ENCODE measurements at regions not wholly inside any gene's neighbourhood (a gene's known extent, or its start where the extent isn't known, plus 50 kb on each side); places are given as distances from the start of the nearest gene placed in this dataset.

GRCh38 chr6:91181416-91181815 lies 594.5 kb upstream of the MAP3K7 start:
- Histone ChIP-seq H3K4me3 (ENCODE audit: low read length in 2 of 2) (no peak overlapping the region), H3K4me1 (ENCODE audit: control insufficient read depth, insufficient read depth, low read length) (no peaks in the 10 kb centered on the region), H3K27me3 (ENCODE audit: control insufficient read depth in 1 of 2, insufficient read depth in 2 of 2, low read length in 2 of 2) (no peaks in the 10 kb centered on the region), H3K36me3 (ENCODE audit: control insufficient read depth in 2 of 2, insufficient read depth in 2 of 2, low read length in 2 of 2) (no peaks in the 10 kb centered on the region), H3K9me3 (ENCODE audit: control insufficient read depth in 2 of 2, low read length in 2 of 2) (no peaks in the 10 kb centered on the region), H3K9ac (ENCODE audit: low read length in 2 of 2) (no peak overlapping the region), H3K27ac (ENCODE audit: low read length) (no peak overlapping the region)

- Histone ChIP-seq H3K9ac (ENCODE audit: low read length in 2 of 2) (no peak overlapping the region), H3K9me3 (ENCODE audit: control insufficient read depth in 2 of 2, low read length in 2 of 2) (no peaks in the 10 kb centered on the region), H3K27ac (ENCODE audit: low read length) (no peak overlapping the region), H3K4me1 (ENCODE audit: control insufficient read depth, insufficient read depth, low read length) (no peaks in the 10 kb centered on the region), H3K27me3 (ENCODE audit: control insufficient read depth in 1 of 2, insufficient read depth in 2 of 2, low read length in 2 of 2) (no peaks in the 10 kb centered on the region), H3K36me3 (ENCODE audit: control insufficient read depth in 2 of 2, insufficient read depth in 2 of 2, low read length in 2 of 2) (no peaks in the 10 kb centered on the region), H3K4me3 (ENCODE audit: low read length in 2 of 2) (no peak overlapping the region)
Measured at GRCh38 chr6:91173651-91174050, 586.8 kb upstream of the MAP3K7 start.

- Histone ChIP-seq H3K4me1 (ENCODE audit: control insufficient read depth, insufficient read depth, low read length) (no peaks in the 10 kb centered on the region), H3K9me3 (ENCODE audit: control insufficient read depth in 2 of 2, low read length in 2 of 2) (no peaks in the 10 kb centered on the region), H3K27ac (ENCODE audit: low read length) (no peak overlapping the region), H3K36me3 (ENCODE audit: control insufficient read depth in 2 of 2, insufficient read depth in 2 of 2, low read length in 2 of 2) (no peaks in the 10 kb centered on the region), H3K27me3 (ENCODE audit: control insufficient read depth in 1 of 2, insufficient read depth in 2 of 2, low read length in 2 of 2) (no peaks in the 10 kb centered on the region), H3K9ac (ENCODE audit: low read length in 2 of 2) (no peak overlapping the region), H3K4me3 (ENCODE audit: low read length in 2 of 2) (no peak overlapping the region)
Measured at GRCh38 chr6:91173186-91173585, 586.3 kb upstream of the MAP3K7 start.

GRCh38 chr6:91171754-91172462 lies 585.0 kb upstream of the MAP3K7 start:
- Histone ChIP-seq H3K27me3 (ENCODE audit: control insufficient read depth in 1 of 2, insufficient read depth in 2 of 2, low read length in 2 of 2) (no peaks in the 10 kb centered on the region), H3K36me3 (ENCODE audit: control insufficient read depth in 2 of 2, insufficient read depth in 2 of 2, low read length in 2 of 2) (no peaks in the 10 kb centered on the region), H3K9me3 (ENCODE audit: control insufficient read depth in 2 of 2, low read length in 2 of 2) (no peaks in the 10 kb centered on the region), H3K4me3 (ENCODE audit: low read length in 2 of 2) (no peak overlapping the region), H3K4me1 (ENCODE audit: control insufficient read depth, insufficient read depth, low read length) (no peaks in the 10 kb centered on the region), H3K27ac (ENCODE audit: low read length) (no peak overlapping the region), H3K9ac (ENCODE audit: low read length in 2 of 2) (no peak overlapping the region)

GRCh38 chr6:91167846-91168245 lies 581.0 kb upstream of the MAP3K7 start:
- Histone ChIP-seq H3K27ac (ENCODE audit: low read length) (no peak overlapping the region), H3K27me3 (ENCODE audit: control insufficient read depth in 1 of 2, insufficient read depth in 2 of 2, low read length in 2 of 2) (no peaks in the 10 kb centered on the region), H3K4me1 (ENCODE audit: control insufficient read depth, insufficient read depth, low read length) (no peaks in the 10 kb centered on the region), H3K9me3 (ENCODE audit: control insufficient read depth in 2 of 2, low read length in 2 of 2) (no peaks in the 10 kb centered on the region), H3K36me3 (ENCODE audit: control insufficient read depth in 2 of 2, insufficient read depth in 2 of 2, low read length in 2 of 2) (no peaks in the 10 kb centered on the region), H3K9ac (ENCODE audit: low read length in 2 of 2) (no peak overlapping the region), H3K4me3 (ENCODE audit: low read length in 2 of 2) (no peak overlapping the region)

- Histone ChIP-seq H3K4me1 (ENCODE audit: control insufficient read depth, insufficient read depth, low read length) (no peaks in the 10 kb centered on the region), H3K9ac (ENCODE audit: low read length in 2 of 2) (no peak overlapping the region), H3K27ac (ENCODE audit: low read length) (no peak overlapping the region), H3K4me3 (ENCODE audit: low read length in 2 of 2) (no peak overlapping the region), H3K9me3 (ENCODE audit: control insufficient read depth in 2 of 2, low read length in 2 of 2) (no peaks in the 10 kb centered on the region), H3K36me3 (ENCODE audit: control insufficient read depth in 2 of 2, insufficient read depth in 2 of 2, low read length in 2 of 2) (no peaks in the 10 kb centered on the region), H3K27me3 (ENCODE audit: control insufficient read depth in 1 of 2, insufficient read depth in 2 of 2, low read length in 2 of 2) (no peaks in the 10 kb centered on the region)
Measured at GRCh38 chr6:91166271-91167046, 579.6 kb upstream of the MAP3K7 start.

- H3K4me1 ChIP-seq (ENCODE audit: control insufficient read depth, insufficient read depth, low read length): no peaks in the 10 kb centered on the region
- H3K27ac ChIP-seq (ENCODE audit: low read length): no peak overlapping the region
- no peaks in the 10 kb centered on the region for H3K27me3 ChIP-seq (ENCODE audit: control insufficient read depth in 1 of 2, insufficient read depth in 2 of 2, low read length in 2 of 2)
- H3K9ac ChIP-seq (ENCODE audit: low read length in 2 of 2): no peak overlapping the region
- no peaks in the 10 kb centered on the region for H3K36me3 ChIP-seq (ENCODE audit: control insufficient read depth in 2 of 2, insufficient read depth in 2 of 2, low read length in 2 of 2)
- no peaks in the 10 kb centered on the region for H3K9me3 ChIP-seq (ENCODE audit: control insufficient read depth in 2 of 2, low read length in 2 of 2)
- no peak overlapping the region for H3K4me3 ChIP-seq (ENCODE audit: low read length in 2 of 2)
Measured at GRCh38 chr6:91164105-91164504, 577.2 kb upstream of the MAP3K7 start.

GRCh38 chr6:91161246-91161645 lies 574.4 kb upstream of the MAP3K7 start:
- Histone ChIP-seq H3K27ac (ENCODE audit: low read length) (no peak overlapping the region), H3K27me3 (ENCODE audit: control insufficient read depth in 1 of 2, insufficient read depth in 2 of 2, low read length in 2 of 2) (no peaks in the 10 kb centered on the region), H3K9ac (ENCODE audit: low read length in 2 of 2) (no peak overlapping the region), H3K36me3 (ENCODE audit: control insufficient read depth in 2 of 2, insufficient read depth in 2 of 2, low read length in 2 of 2) (no peaks in the 10 kb centered on the region), H3K9me3 (ENCODE audit: control insufficient read depth in 2 of 2, low read length in 2 of 2) (no peaks in the 10 kb centered on the region), H3K4me1 (ENCODE audit: control insufficient read depth, insufficient read depth, low read length) (no peaks in the 10 kb centered on the region), H3K4me3 (ENCODE audit: low read length in 2 of 2) (no peak overlapping the region)

GRCh38 chr6:91155129-91155785 lies 568.4 kb upstream of the MAP3K7 start:
- H3K9ac ChIP-seq (ENCODE audit: low read length in 2 of 2): no peak overlapping the region
- H3K9me3 ChIP-seq (ENCODE audit: control insufficient read depth in 2 of 2, low read length in 2 of 2): no peaks in the 10 kb centered on the region
- no peak overlapping the region for H3K4me3 ChIP-seq (ENCODE audit: low read length in 2 of 2)
- H3K36me3 ChIP-seq (ENCODE audit: control insufficient read depth in 2 of 2, insufficient read depth in 2 of 2, low read length in 2 of 2): no peaks in the 10 kb centered on the region
- H3K27ac ChIP-seq (ENCODE audit: low read length): no peak overlapping the region
- H3K27me3 ChIP-seq (ENCODE audit: control insufficient read depth in 1 of 2, insufficient read depth in 2 of 2, low read length in 2 of 2): no peaks in the 10 kb centered on the region
- H3K4me1 ChIP-seq (ENCODE audit: control insufficient read depth, insufficient read depth, low read length): no peaks in the 10 kb centered on the region

GRCh38 chr6:91152824-91153223 lies 566.0 kb upstream of the MAP3K7 start:
- Histone ChIP-seq H3K9me3 (ENCODE audit: control insufficient read depth in 2 of 2, low read length in 2 of 2) (no peaks in the 10 kb centered on the region), H3K4me3 (ENCODE audit: low read length in 2 of 2) (no peak overlapping the region), H3K27ac (ENCODE audit: low read length) (no peak overlapping the region), H3K9ac (ENCODE audit: low read length in 2 of 2) (no peak overlapping the region), H3K36me3 (ENCODE audit: control insufficient read depth in 2 of 2, insufficient read depth in 2 of 2, low read length in 2 of 2) (no peaks in the 10 kb centered on the region), H3K27me3 (ENCODE audit: control insufficient read depth in 1 of 2, insufficient read depth in 2 of 2, low read length in 2 of 2) (no peaks in the 10 kb centered on the region), H3K4me1 (ENCODE audit: control insufficient read depth, insufficient read depth, low read length) (no peaks in the 10 kb centered on the region)

Data from stomach smooth muscle (tissue), 2 donors.